HG03439 (cell line): ENCODE measurements at regions not wholly inside any gene's neighbourhood (a gene's known extent, or its start where the extent isn't known, plus 50 kb on each side); places are given as distances from the start of the nearest gene placed in this dataset.

Experiments used
- ATAC-seq: cut with Tn5 transposase; IDR thresholded peaks from one replicate; pipeline ENCODE4 v1.9.1; 2021; ENCODE audit warnings: mild to moderate bottlenecking, moderate library complexity; ENCODE audit not compliant: unreplicated experiment

GRCh38 chr5:142478113-142478512 is 153.3 kb upstream of the SPRY4 start:
- ATAC-seq: no peak

- ATAC-seq: no peak
Measured at GRCh38 chr5:142475102-142475513, 150.3 kb upstream of the SPRY4 start.

DNA sequence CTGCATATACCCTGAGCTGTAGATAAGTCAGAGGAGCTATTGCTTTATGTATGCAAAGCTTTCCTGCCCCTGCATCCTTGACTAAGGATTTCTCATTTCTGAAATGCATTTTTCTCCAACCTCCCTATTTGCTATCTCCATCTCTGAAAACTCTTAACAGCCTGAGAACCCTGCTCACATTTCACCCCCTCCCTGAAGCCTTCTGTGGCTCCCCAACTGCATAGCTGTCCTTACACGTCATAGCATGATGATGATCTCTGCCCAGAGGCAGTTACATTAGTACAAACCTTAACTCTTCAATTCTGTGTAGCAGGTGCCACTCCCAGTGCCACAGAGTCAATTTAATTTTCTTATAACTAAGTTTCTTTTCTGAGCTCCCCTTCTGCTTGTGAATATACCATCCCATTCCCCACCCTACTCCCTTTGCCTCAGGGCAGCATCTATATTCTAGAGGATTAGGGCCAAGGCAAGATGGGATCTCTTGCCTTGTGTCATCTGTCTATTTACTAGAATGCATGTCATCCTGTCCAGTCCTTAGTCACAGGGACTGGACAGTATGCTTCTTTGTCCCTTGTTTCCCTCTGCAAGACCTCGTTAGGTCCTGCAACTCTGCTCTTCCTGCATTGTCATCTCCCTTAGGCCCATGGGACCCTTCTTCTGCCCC is 149.7 kb upstream of the SPRY4 start:
- no peak for ATAC-seq

DNA sequence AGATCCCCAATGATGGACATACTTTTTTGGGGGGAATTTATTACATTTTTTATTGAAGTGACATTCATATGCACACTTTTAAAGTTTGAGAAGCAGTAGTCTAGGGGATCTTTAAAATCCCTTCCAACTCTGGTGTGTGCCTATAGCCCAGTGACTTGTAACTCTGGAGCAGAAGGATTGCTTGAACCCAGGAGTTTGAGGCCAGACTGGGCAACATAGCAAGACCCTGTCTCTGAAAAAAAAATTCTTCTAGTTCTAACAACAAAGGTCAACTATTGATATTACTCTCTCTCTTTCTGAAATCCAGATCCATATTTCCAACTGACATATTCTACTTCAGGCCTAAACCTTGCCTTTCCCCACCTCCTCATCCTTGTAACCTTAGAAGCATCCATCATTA is 148.2 kb upstream of the SPRY4 start:
- no peak for ATAC-seq

DNA sequence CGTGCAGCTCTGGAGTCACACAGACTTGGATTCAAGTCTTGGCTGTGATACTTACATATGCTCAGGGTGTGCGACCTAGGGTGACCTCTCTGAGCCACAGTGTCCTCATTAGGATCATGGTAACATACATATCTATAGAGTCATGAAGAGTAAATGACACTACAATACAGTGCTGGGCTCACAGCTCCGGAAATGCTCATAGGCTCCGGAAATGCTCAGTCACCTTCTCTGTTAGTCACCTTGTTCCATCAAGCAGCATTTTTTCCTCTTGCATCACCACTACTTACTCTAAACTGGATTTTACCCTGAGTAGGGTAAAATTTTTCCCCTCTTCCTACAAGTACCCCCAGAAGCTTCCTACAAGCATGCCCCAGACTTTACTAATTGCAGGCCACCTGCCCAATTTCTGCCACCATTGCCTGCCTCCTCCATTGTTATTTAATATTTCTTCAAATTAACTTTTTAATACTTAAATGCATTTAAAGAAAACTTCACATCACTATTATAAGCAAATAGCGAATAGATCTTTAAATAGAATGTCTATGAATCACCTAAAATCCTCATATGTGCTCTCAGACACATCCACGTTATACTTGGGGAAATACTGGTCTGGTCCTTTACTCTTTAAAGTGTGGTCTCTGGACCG is 147.6 kb upstream of the SPRY4 start:
- ATAC-seq: no peak

GRCh38 chr5:142466195-142466971 is 141.6 kb upstream of the SPRY4 start:
- ATAC-seq: no peak

DNA sequence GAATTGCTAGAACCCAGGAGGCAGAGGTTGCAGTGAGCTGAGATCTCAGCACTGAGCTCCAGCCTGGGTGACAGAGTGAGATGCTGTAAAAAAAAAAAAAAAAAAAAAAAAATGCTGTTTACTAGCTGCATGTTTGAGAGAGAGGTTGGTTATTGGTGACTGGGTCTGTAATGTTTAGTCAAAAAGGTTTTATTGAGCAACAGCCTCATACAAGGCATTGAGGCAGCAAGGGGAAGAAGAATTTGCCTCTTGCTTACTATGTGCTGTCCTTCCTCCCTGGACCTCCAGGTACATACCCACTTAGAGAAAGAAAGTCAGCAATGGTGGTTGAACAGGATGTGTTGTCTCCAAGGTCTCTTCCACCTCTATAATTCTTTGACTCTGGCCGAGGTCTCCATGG is 140.7 kb upstream of the SPRY4 start:
- ATAC-seq: no peak

DNA sequence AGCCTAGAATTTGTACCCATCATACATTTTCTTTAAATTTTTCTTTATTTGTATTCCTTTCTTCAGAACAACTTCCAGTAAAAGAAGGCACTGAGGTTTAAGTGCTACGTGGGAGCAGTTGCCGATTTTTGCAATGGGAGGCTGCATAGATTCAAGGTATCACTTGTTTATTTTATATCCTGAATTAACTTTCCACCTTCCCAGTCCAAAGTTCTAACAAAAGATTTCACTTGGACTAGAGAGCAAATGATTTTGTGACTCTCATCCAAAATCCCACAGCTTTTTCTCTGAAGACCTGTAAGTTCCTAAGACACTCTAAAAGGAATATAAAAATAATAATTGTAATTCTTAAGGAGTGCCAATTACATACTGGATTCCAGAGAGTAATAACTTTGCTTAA is 139.1 kb upstream of the SPRY4 start:
- no peak for ATAC-seq

- ATAC-seq: no peak
Measured at GRCh38 chr5:142461028-142461590, 136.3 kb upstream of the SPRY4 start.

GRCh38 chr5:142459209-142459608 is 134.4 kb upstream of the SPRY4 start:
- no peak for ATAC-seq

- ATAC-seq: no peak
Measured at GRCh38 chr5:142455856-142456255, 131.0 kb upstream of the SPRY4 start.

DNA sequence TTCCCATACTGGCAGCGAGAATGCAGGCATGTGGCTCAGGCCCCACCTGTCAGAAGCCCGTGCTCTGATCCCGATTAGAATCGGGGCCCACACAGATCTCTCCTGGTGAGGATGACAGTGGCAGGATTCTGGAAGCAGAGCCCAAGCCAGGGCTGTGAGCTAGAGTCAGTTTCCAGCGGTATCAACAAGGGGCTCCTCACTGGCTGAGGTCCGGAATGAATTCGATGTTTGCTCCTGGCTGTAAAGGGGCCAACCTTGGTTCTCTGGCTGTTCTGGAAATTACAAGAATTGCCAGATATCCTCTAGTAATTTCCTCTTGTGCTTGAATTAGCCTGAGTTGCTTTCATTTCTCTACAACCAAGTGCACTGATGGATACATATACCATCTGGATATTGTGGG is 129.1 kb upstream of the SPRY4 start:
- ATAC-seq: no peak

GRCh38 chr5:142450419-142450818 is 125.6 kb upstream of the SPRY4 start:
- no peak for ATAC-seq

DNA sequence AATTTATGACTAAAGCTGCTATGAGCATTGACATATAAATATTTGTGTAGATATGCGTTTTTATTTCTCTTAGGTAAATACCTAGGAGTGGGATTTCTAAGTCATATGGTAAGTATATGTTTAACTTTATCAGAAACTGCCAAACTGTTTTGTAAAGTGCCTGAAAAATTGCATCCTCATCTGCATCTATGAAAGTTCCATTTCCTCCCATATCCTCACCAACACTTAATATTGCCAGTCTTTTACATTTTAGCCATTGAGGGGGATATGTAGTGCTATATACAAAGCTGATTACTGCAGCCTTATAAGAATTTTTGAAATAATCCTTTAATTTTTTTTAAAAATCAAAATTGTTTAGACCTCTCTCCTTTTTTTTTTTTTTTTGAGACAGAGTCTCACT is 123.1 kb upstream of the SPRY4 start:
- ATAC-seq: no peak

DNA sequence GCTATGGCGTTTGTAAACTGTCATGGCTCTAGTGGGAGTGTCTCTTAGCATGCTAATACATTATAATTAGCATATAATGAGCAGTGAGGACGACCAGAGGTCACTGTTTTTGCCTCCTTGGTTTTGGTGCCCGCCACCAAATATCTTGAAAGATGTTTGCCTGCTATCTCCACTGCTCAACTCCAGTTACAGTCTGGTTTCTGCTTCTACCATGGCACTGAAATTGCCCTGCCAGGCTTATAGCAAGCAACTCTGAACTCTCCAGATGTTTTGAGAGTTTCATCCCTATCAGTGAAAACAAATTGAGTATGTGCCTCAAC is 122.1 kb upstream of the SPRY4 start:
- ATAC-seq: no peak

DNA sequence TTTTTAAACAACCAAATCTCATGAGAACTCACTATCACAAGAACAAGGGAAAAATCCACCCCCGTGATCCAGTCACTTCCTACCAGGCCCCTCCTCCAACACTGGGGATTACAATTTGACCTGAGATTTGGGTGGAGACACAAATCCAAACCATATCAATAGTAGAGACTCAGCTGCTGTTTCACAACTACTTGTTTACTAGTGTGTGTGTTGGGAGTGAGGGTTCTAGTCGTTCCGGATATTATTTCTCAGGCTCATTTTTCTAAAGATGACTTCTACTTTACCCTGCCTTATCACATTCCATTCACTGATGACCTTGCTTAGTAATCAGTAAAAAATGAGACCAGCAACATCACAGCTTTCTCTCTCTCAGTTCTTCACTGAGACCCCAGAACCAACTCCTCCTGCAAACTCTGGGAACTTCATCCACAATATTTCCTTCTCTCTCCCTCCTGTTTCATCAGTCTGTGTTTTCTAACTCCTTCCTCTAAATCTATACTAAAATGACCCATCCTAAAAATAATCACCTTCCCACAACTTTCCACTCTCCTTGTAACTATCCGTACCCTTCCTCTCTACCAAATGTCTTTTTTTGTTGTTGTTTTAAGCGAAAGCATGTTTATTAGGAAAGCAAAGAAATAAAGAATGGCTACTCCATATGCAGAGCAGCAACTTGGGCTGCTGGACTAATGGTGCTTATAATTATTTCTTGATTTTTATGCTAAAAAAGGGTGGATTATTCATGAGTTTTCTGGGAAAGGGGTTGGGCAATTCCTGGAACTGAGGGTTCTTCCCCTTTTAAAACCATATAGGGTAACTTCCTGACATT is 121.5 kb upstream of the SPRY4 start:
- no peak for ATAC-seq

DNA sequence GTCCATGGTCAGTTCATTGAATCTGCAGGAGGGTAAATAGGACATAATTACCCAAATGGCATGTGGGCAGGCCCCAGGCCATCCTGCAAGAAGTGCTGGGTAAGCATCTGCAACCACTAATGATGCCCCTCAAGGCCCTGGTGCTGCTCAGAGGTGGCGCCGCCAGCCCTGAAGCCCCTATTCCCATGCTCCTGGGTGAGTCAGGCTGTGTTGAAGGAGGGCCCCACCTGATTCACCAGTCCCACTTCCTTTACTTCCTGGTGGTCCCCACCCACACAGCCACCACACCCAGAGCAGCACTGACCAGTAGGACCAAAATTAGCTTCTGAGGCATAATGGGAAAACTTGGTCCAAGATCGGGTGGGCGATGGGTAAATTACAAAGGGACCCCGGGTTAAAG is 120.4 kb upstream of the SPRY4 start:
- ATAC-seq: no peak

DNA sequence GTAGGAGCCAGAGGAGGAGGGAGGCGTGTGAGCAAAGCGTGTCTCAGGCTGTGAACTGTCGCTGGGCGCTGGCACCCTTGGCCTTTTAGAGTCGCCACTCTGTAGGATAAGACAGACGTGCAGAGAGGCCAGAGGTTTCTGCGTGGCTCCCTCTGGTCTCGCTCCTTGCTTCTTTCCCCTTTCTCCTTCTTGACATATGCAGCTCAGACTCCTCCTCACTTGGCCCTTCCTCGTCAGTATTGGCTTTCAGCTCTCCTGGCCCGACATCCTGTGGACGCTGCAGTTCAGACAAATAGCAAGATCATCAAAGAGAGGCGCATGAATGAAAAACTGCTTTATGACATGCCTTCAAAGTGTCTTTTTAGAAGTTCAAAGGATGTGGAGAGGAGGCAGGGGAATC is 116.8 kb upstream of the SPRY4 start:
- no peak for ATAC-seq

DNA sequence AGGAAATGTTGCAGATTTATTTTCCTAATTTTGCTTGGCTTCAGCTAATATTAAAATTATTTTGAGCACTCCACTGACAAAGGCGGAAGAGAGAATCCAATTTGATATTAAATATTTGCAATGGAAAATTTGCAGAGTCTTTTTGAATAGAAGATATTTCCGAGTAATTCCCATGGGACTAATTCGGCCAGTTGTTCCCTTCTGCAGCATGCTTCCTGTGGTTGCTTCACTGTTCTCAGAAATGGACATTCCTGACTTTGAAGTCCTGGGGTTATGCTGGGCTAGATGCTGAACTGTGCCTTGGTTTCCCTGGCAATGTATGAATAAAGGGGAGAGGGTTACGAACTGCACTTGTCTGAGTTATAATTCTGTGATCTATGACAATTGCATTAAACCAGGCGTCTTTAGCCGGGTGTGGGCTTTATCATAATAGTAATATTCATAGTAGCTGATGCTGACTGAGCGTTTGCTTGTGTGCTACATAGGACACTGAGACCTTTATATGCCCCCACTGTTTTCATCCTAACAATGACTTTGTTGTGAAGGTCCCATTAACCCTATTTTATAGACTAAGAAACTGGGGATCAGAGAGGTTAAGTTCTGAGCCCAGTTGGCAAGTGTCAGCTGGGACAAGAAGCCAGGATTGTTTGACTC is 114.5 kb upstream of the SPRY4 start:
- ATAC-seq: no peak

DNA sequence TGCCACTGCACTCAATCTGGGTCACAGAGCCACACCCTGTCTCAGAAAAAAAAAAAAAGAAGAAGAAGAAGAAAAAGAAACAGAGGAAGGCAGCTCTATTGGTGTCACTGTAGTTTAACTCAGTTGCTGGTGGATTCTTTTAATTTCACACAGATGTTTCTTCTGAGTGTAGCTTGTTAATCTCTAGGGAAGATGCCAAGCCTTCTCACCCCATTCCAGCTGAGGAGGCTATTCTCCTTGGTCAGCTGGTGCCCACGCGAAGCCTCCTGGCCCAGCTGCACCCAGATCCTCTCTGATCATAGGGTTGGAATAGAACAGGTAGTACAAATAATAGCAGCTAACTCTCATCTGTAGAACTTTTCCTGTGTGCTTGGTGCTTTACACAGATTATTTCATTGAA is 113.8 kb upstream of the SPRY4 start:
- ATAC-seq: no peak

DNA sequence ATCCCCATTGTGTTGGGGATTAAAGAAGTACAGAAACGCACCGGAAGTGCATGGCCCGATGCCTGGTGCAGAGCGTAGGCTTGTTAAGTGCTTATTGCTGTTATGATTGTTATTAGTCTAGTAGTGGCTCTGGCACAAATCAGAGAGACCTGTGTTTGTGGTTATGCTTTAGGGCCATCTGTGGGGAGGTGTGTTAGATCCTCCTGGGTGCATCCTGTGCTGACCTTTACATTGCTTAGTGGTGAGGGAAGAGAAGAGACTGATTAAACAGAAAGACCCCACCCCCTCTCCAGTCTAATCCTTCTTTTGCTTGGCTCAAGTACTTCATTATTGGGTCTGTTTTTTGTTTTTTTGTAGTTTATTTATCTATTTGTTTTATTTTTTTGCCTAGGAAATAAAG is 112.7 kb upstream of the SPRY4 start:
- no peak for ATAC-seq
